Upper lobe of left lung (tissue), 6 donors: ENCODE measurements at regions not wholly inside any gene's neighbourhood (a gene's known extent, or its start where the extent isn't known, plus 50 kb on each side); places are given as distances from the start of the nearest gene placed in this dataset.

ENCODE experiments used
- ATAC-seq, 2 donors: fragments of 200-7000 bp; cut with Tn5 transposase; one replicate each; pipeline ENCODE4 v1.9.1; 2022; ENCODE audit warnings: mild to moderate bottlenecking in 2 of 2, moderate library complexity in 2 of 2; ENCODE audit not compliant: low FRiP score in 2 of 2
- DNase-seq, 2 donors: peaks; one replicate each; pipeline ENCODE4 v3.0.0-alpha.2; 2019 to 2020
- H3K27ac ChIP-seq, 4 donors: fragments of 200-600 bp; sonication (generic); one replicate each; pipeline ENCODE4 v1.5.1; 2016 to 2019
- H3K27me3 ChIP-seq, 4 donors: fragments of 200-600 bp; sonication (generic); one replicate each; pipeline ENCODE4 v1.5.1; 2017 to 2019
- H3K36me3 ChIP-seq, 4 donors: fragments of 200-600 bp; sonication (generic); one replicate each; pipeline ENCODE4 v1.5.1; 2016 to 2019
- H3K4me1 ChIP-seq, 4 donors: fragments of 200-600 bp; sonication (generic); one replicate each; pipeline ENCODE4 v1.5.1; 2018 to 2019
- H3K4me3 ChIP-seq, 4 donors: fragments of 200-600 bp; sonication (generic); one replicate each; pipeline ENCODE4 v1.5.1; 2017 to 2019; ENCODE audit warnings: mild to moderate bottlenecking in 2 of 4, moderate library complexity in 1 of 4
- H3K9me3 ChIP-seq, 4 donors: fragments of 200-600 bp; sonication (generic); one replicate each; pipeline ENCODE4 v1.5.1; 2018 to 2019
- CTCF ChIP-seq, 6 experiments: fragments of 450-650 bp in 4 of 6; fragments of 200-600 bp in 2 of 6; sonication (generic) in 2 of 6; IDR thresholded peaks; one replicate each; pipeline ENCODE4 v1.5.1; 2016 to 2019; ENCODE audit warnings: antibody characterized with exemption in 6 of 6
- EP300 ChIP-seq, 4 donors: sonication (generic); formaldehyde crosslinking; IDR thresholded peaks; one replicate each; pipeline ENCODE4 v1.5.1; 2017; ENCODE audit warnings: antibody characterized with exemption in 4 of 4, control low read depth in 2 of 4
- POLR2A ChIP-seq, 4 donors: fragments of 450-650 bp; IDR thresholded peaks; one replicate each; pipeline ENCODE4 v1.5.1; 2016 to 2017; ENCODE audit warnings: antibody characterized with exemption in 4 of 4, mild to moderate bottlenecking in 2 of 4
- POLR2AphosphoS5 ChIP-seq, 2 donors: sonication (generic); formaldehyde crosslinking; IDR thresholded peaks; one replicate each; pipeline ENCODE4 v1.5.1; 2017; ENCODE audit warnings: antibody characterized with exemption in 2 of 2
- WGBS, 2 donors: methylation state at CpG; one replicate each; pipeline ENCODE4 v1.1.5; 2017 to 2018; 5-methylcytosine and 5-hydroxymethylcytosine counted together
- donor health status: DM: no; HTN: no; CAD: no; lungs with moderate emphysema.
- donor health status: DM: no; HTN: yes; CAD: no; lungs with severe emphysema.

GRCh38 chr5:74152625-74153254, 487.8 kb downstream of the ENC1 start:
- Histone ChIP-seq H3K27me3 (no peaks in the 10 kb centered on the region), H3K9me3 (no peaks in the 10 kb centered on the region), H3K36me3 (no peaks in the 10 kb centered on the region), H3K4me1 (peaks cover 0 to 9% (median 4%) of the 10 kb centered on the region in 4 donors), H3K27ac (no peak overlapping the region), H3K4me3 (no peak overlapping the region)
- TF ChIP-seq POLR2A (IDR thresholded peaks at IDR 0.05) (no peak), POLR2AphosphoS5 (IDR thresholded peaks at IDR 0.05) (no peak), EP300 (IDR thresholded peaks at IDR 0.05) (no peak), CTCF (IDR thresholded peaks at IDR 0.05) (no peak)
- DNase-seq (no peak), ATAC-seq (no peak)
- 52 to 74% methylated on average over 6 of the region's 6 CpGs for WGBS, 2 donors

GRCh38 chr5:74152136-74152535, 488.4 kb downstream of the ENC1 start:
- Histone ChIP-seq H3K9me3 (no peaks in the 10 kb centered on the region), H3K27me3 (no peaks in the 10 kb centered on the region), H3K4me3 (no peak overlapping the region), H3K27ac (no peak overlapping the region), H3K4me1 (peaks cover 0 to 9% (median 4%) of the 10 kb centered on the region in 4 donors), H3K36me3 (no peaks in the 10 kb centered on the region)
- DNase-seq (no peak), ATAC-seq (no peak)
- WGBS, 2 donors: 84 to 88% methylated on average over 4 of the region's 4 CpGs
- TF ChIP-seq CTCF (IDR thresholded peaks at IDR 0.05) (no peak), POLR2A (IDR thresholded peaks at IDR 0.05) (no peak), EP300 (IDR thresholded peaks at IDR 0.05) (no peak), POLR2AphosphoS5 (IDR thresholded peaks at IDR 0.05) (no peak)

GRCh38 chr5:74149395-74149794, 491.1 kb downstream of the ENC1 start:
- no peaks in the 10 kb centered on the region for H3K36me3 ChIP-seq
- WGBS, 2 donors: 25 to 29% methylated on average over 3 of the region's 3 CpGs
- TF ChIP-seq CTCF (IDR thresholded peaks at IDR 0.05) (no peak), EP300 (IDR thresholded peaks at IDR 0.05) (no peak)
- DNase-seq (peak in 1 of 2 donors; percentile 85), ATAC-seq (peak; percentile 63 to 66)
- H3K4me1 ChIP-seq: peaks cover 0 to 9% (median 4%) of the 10 kb centered on the region in 4 donors
- peak overlapping the region in 1 of 4 donors; percentile 20 for H3K27ac ChIP-seq
- no peaks in the 10 kb centered on the region for H3K27me3 ChIP-seq
- no peak overlapping the region for H3K4me3 ChIP-seq
- H3K9me3 ChIP-seq: no peaks in the 10 kb centered on the region

GRCh38 chr5:74148321-74148720, 492.2 kb downstream of the ENC1 start:
- H3K27me3 ChIP-seq: no peaks in the 10 kb centered on the region
- no peak for DNase-seq
- no peaks in the 10 kb centered on the region for H3K9me3 ChIP-seq
- no peak for TF ChIP-seq EP300 (IDR thresholded peaks at IDR 0.05)
- TF ChIP-seq POLR2A (IDR thresholded peaks at IDR 0.05): no peak
- no peak for TF ChIP-seq POLR2AphosphoS5 (IDR thresholded peaks at IDR 0.05)
- no peak for TF ChIP-seq CTCF (IDR thresholded peaks at IDR 0.05)
- peak overlapping the region in 1 of 4 donors; percentile 20 for H3K27ac ChIP-seq
- H3K4me1 ChIP-seq: peaks cover 0 to 9% (median 4%) of the 10 kb centered on the region in 4 donors
- ATAC-seq: no peak
- no peaks in the 10 kb centered on the region for H3K36me3 ChIP-seq
- H3K4me3 ChIP-seq: no peak overlapping the region

- H3K27me3 ChIP-seq: no peaks in the 10 kb centered on the region
Measured at GRCh38 chr5:74146796-74147195, 493.7 kb downstream of the ENC1 start.

More at GRCh38 chr5:74146796-74147195, 493.7 kb downstream of the ENC1 start:
- Histone ChIP-seq H3K27ac (no peak overlapping the region), H3K4me1 (peaks cover 0 to 11% (median 5%) of the 10 kb centered on the region in 4 donors), H3K9me3 (no peaks in the 10 kb centered on the region), H3K36me3 (no peaks in the 10 kb centered on the region), H3K4me3 (no peak overlapping the region)
- WGBS, 2 donors: 89 to 94% methylated on average over 1 of the region's 1 CpG
- ATAC-seq (no peak), DNase-seq (no peak)
- TF ChIP-seq EP300 (IDR thresholded peaks at IDR 0.05) (no peak), CTCF (IDR thresholded peaks at IDR 0.05) (no peak), POLR2AphosphoS5 (IDR thresholded peaks at IDR 0.05) (no peak), POLR2A (IDR thresholded peaks at IDR 0.05) (no peak)
